Colonic mucosa (tissue), 4 donors: ENCODE measurements at regions not wholly inside any gene's neighbourhood (a gene's known extent, or its start where the extent isn't known, plus 50 kb on each side); places are given as distances from the start of the nearest gene placed in this dataset.
A peak's percentile ranks its signal among the peaks of the same experiment; 100 is the strongest.

ENCODE experiments used
- DNase-seq: peaks from one replicate; pipeline ENCODE4 v3.0.0-alpha.2; 2020
- H3K27ac ChIP-seq: fragments of 200-600 bp; one replicate; pipeline ENCODE4 v1.8.0; 2021
- H3K27me3 ChIP-seq: fragments of 200-600 bp; one replicate; pipeline ENCODE4 v1.8.0; 2021
- H3K36me3 ChIP-seq: fragments of 200-600 bp; one replicate; pipeline ENCODE4 v1.8.0; 2021
- H3K4me1 ChIP-seq: fragments of 200-600 bp; one replicate; pipeline ENCODE4 v1.8.0; 2021; ENCODE audit warnings: mild to moderate bottlenecking
- H3K4me3 ChIP-seq: fragments of 200-600 bp; one replicate; pipeline ENCODE4 v1.8.0; 2021
- H3K9ac ChIP-seq, 2 donors: one replicate each; pipeline ENCODE4 v1.7.0; 2013; ENCODE audit warnings: control low read depth in 2 of 2, low read depth in 2 of 2, low read length in 2 of 2
- H3K9me3 ChIP-seq: fragments of 200-600 bp; one replicate; pipeline ENCODE4 v1.8.0; 2021
- intact Hi-C: fragments of 100-400 bp; cut with DNase I; formaldehyde crosslinking; loops from one replicate; pipeline ENCODE4 v1.14.1; 2022
- TF ChIP-seq, protein P1 (sequence below): fragments of 200-600 bp; IDR thresholded peaks from one replicate; pipeline ENCODE4 v1.8.0; 2022; ENCODE audit warnings: antibody characterized with exemption, mild to moderate bottlenecking
- donor health status: healthy.
- donor health status: DM: no; HTN: no; CAD: no.
- donor health status: DM: no; HTN: no; CAD: no.

GRCh38 chr4:187174749-187175148 lies 451.1 kb upstream of the FAT1 start:
- no peak for DNase-seq
- TF ChIP-seq, protein P1, sequence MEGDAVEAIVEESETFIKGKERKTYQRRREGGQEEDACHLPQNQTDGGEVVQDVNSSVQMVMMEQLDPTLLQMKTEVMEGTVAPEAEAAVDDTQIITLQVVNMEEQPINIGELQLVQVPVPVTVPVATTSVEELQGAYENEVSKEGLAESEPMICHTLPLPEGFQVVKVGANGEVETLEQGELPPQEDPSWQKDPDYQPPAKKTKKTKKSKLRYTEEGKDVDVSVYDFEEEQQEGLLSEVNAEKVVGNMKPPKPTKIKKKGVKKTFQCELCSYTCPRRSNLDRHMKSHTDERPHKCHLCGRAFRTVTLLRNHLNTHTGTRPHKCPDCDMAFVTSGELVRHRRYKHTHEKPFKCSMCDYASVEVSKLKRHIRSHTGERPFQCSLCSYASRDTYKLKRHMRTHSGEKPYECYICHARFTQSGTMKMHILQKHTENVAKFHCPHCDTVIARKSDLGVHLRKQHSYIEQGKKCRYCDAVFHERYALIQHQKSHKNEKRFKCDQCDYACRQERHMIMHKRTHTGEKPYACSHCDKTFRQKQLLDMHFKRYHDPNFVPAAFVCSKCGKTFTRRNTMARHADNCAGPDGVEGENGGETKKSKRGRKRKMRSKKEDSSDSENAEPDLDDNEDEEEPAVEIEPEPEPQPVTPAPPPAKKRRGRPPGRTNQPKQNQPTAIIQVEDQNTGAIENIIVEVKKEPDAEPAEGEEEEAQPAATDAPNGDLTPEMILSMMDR, result no peak
- no peak overlapping the region for H3K9ac ChIP-seq
- no peaks in the 10 kb centered on the region for H3K9me3 ChIP-seq
- no peaks in the 10 kb centered on the region for H3K4me1 ChIP-seq
- no peaks in the 10 kb centered on the region for H3K36me3 ChIP-seq
- no peak overlapping the region for H3K4me3 ChIP-seq
- H3K27me3 ChIP-seq, result no peaks in the 10 kb centered on the region
- H3K27ac ChIP-seq, result no peak overlapping the region
- intact Hi-C loops, result no loop called here

DNA sequence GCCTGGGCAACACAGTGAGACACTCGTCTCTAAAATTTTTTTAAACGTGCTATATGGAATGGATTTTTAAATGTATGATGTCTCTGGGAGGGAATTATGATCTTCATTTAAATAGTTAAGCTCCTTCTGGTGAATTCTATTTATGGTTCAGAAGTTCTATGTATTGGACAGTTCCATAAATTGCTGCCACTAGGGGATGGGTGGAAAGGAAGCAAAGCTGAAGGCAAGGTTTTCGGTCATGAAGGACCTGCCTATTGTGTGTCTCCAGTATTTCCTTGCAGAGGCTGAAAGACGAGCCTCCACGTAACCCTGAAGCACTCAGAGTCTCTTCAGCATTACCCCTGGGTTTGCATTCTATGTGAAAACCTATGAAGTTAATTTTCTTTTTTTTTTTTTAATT lies 451.5 kb upstream of the FAT1 start:
- no peaks in the 10 kb centered on the region for H3K4me1 ChIP-seq
- H3K4me3 ChIP-seq, result no peak overlapping the region
- H3K9me3 ChIP-seq, result no peaks in the 10 kb centered on the region
- TF ChIP-seq, protein P1, result peak; percentile 10
- no peaks in the 10 kb centered on the region for H3K36me3 ChIP-seq
- no peak for DNase-seq
- intact Hi-C loops, result no loop called here
- no peak overlapping the region for H3K27ac ChIP-seq
- no peaks in the 10 kb centered on the region for H3K27me3 ChIP-seq
- no peak overlapping the region for H3K9ac ChIP-seq

GRCh38 chr4:187176261-187176910 lies 452.7 kb upstream of the FAT1 start:
- no peak overlapping the region for H3K27ac ChIP-seq
- H3K9ac ChIP-seq, result no peak overlapping the region
- H3K27me3 ChIP-seq, result no peaks in the 10 kb centered on the region
- no peaks in the 10 kb centered on the region for H3K9me3 ChIP-seq
- no peak for DNase-seq
- TF ChIP-seq, protein P1, result no peak
- intact Hi-C loops, result no loop called here
- no peak overlapping the region for H3K4me3 ChIP-seq
- H3K4me1 ChIP-seq, result no peaks in the 10 kb centered on the region
- H3K36me3 ChIP-seq, result no peaks in the 10 kb centered on the region

DNA sequence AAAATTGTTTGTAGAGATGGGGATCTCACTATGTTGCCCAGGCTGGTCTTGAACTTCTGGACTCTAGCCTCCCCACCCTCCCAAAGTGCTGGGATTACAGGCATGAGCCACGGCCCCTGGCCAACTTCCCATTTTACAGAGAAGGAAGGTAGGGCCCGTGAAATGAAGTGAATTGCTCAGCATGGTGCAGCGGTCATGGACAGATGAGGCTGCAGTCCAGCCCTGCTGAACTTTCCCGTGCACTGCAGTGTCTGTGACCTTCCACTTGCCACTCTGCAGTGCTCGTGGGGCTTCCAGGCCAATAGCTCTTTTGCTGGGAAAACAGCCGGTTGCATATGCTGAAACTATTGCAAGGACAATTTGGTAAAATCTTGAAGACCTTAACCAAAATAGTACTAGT lies 454.4 kb upstream of the FAT1 start:
- no peaks in the 10 kb centered on the region for H3K4me1 ChIP-seq
- intact Hi-C loops, result no loop called here
- TF ChIP-seq, protein P1, result no peak
- H3K36me3 ChIP-seq, result no peaks in the 10 kb centered on the region
- no peak overlapping the region for H3K9ac ChIP-seq
- no peaks in the 10 kb centered on the region for H3K9me3 ChIP-seq
- no peak for DNase-seq
- H3K27ac ChIP-seq, result no peak overlapping the region
- H3K4me3 ChIP-seq, result no peak overlapping the region
- no peaks in the 10 kb centered on the region for H3K27me3 ChIP-seq

DNA sequence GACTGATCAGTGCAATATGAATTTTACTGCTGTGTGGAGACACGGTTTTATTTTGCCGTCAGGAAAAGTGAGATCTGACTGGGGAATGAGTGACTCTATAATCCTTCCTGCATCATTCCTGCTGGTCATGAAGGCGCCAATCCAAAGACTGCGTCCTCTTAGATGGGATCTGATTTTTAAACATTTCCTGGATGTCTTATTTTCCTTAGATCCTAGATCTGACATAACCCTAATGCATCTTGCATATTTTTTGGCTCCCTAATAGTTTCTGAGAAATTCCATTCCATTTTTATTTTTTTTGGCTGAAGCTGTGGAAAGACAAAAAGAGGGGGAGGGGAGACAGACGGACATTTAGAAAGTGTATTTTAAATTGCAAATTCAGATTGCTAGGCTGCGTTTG lies 454.9 kb upstream of the FAT1 start:
- no peak overlapping the region for H3K9ac ChIP-seq
- H3K9me3 ChIP-seq, result no peaks in the 10 kb centered on the region
- intact Hi-C loops, result no loop called here
- TF ChIP-seq, protein P1, result no peak
- DNase-seq, result no peak
- no peaks in the 10 kb centered on the region for H3K4me1 ChIP-seq
- no peak overlapping the region for H3K4me3 ChIP-seq
- no peaks in the 10 kb centered on the region for H3K27me3 ChIP-seq
- no peaks in the 10 kb centered on the region for H3K36me3 ChIP-seq
- H3K27ac ChIP-seq, result no peak overlapping the region
